Lower leg skin (tissue), 4 donors: ENCODE measurements at regions not wholly inside any gene's neighbourhood (a gene's known extent, or its start where the extent isn't known, plus 50 kb on each side); places are given as distances from the start of the nearest gene placed in this dataset.

Source experiments
- DNase-seq, 2 donors: peaks; one replicate each; pipeline ENCODE4 v3.0.0-alpha.2; 2019; ENCODE audit warnings: low spot score in 2 of 2
- H3K4me3 ChIP-seq: fragments of 200-600 bp; sonication (generic); 2 replicates; pipeline ENCODE4 v1.5.1; 2017; ENCODE audit warnings: mild to moderate bottlenecking, low read depth; ENCODE audit not compliant: poor library complexity, severe bottlenecking
- CTCF ChIP-seq, 3 donors: fragments of 450-650 bp; IDR thresholded peaks; one replicate each; pipeline ENCODE4 v1.5.1; 2016; ENCODE audit warnings: antibody characterized with exemption in 3 of 3, mild to moderate bottlenecking in 3 of 3, moderate library complexity in 2 of 3
- POLR2A ChIP-seq, 2 donors: fragments of 450-650 bp; IDR thresholded peaks; one replicate each; pipeline ENCODE4 v1.6.1; 2016 to 2017; ENCODE audit warnings: antibody characterized with exemption in 2 of 2, mild to moderate bottlenecking in 1 of 2, moderate library complexity in 1 of 2
- WGBS, 2 donors: methylation state at CpG; one replicate each; pipeline ENCODE4 v1.1.5; 2018; 5-methylcytosine and 5-hydroxymethylcytosine counted together
- intact Hi-C: fragments of 100-400 bp; cut with DNase I; formaldehyde crosslinking; loops from one replicate; pipeline ENCODE4 v1.15.0; 2023; ENCODE audit warnings: low total_unique reads

DNA sequence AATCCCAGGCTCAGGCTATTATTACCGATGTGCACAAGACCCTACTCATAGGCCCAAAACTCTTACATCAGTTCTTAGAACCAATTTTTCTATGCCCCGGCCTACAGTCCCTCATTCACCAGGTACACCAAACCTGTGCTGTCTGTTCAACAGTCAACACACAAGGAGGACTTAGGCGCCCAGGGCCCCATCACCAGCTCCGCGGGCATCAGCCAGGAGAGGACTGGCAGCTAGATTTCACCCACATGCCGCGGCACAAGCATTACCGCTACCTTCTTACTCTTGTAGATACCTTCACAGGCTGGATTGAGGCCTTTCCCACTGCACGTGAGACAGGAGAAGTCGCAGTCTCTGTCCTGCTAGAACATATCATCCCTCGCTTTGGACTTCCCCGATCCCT is 962.5 kb downstream of the RPA4 start:
- intact Hi-C loops, result no loop called here
- 95 to 97% methylated on average over 12 of the region's 12 CpGs for WGBS, 2 donors
- no peak for TF ChIP-seq POLR2A (IDR thresholded peaks at IDR 0.05)
- no peak for TF ChIP-seq CTCF (IDR thresholded peaks at IDR 0.05)

GRCh38 chrX:97846718-97847237 is 963.1 kb downstream of the RPA4 start:
- TF ChIP-seq POLR2A (IDR thresholded peaks at IDR 0.05) (no peak), CTCF (IDR thresholded peaks at IDR 0.05) (no peak)
- DNase-seq, result no peak
- WGBS, 2 donors, result 95 to 99% methylated on average over 25 of the region's 25 CpGs
- H3K4me3 ChIP-seq, result no peak overlapping the region
- intact Hi-C loops, result no loop called here

More for the DNA sequence above, 962.5 kb downstream of the RPA4 start:
- H3K4me3 ChIP-seq, result no peak overlapping the region
- no peak for DNase-seq

DNA sequence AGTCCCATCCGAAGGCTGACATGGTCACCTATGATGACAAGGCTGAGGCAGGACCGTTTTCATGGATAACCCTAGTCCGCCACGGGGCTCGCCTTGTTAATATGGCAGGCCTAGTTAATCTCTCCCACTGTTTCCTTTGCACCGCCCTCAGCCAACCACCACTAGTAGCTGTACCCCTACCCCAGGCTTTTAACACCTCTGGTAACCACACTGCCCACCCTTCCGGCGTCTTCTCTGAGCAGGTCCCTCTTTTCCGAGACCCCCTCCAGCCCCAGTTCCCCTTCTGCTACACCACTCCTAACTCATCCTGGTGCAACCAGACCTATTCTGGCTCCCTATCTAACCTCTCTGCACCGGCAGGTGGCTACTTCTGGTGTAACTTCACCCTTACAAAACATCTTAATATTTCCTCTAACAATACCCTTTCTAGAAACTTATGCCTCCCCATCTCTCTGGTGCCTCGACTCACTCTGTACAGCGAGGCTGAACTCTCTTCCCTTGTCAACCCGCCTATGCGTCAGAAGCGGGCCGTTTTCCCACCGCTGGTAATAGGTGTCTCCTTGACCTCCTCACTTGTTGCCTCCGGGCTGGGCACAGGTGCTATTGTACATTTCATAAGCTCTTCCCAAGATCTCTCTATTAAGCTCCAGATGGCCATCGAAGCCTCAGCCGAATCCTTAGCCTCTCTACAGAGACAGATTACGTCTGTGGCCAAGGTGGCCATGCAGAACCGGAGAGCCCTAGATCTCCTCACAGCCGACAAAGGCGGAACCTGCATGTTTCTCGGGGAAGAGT is 964.4 kb downstream of the RPA4 start:
- TF ChIP-seq CTCF (IDR thresholded peaks at IDR 0.05) (no peak), POLR2A (IDR thresholded peaks at IDR 0.05) (no peak)
- WGBS, 2 donors, result 90 to 93% methylated on average over 25 of the region's 25 CpGs
- intact Hi-C loops, result no loop called here
- no peak overlapping the region for H3K4me3 ChIP-seq
- no peak for DNase-seq

GRCh38 chrX:97849951-97850350 is 966.2 kb downstream of the RPA4 start:
- no peak for DNase-seq
- TF ChIP-seq CTCF (IDR thresholded peaks at IDR 0.05) (no peak), POLR2A (IDR thresholded peaks at IDR 0.05) (no peak)
- intact Hi-C loops, result no loop called here
- no peak overlapping the region for H3K4me3 ChIP-seq

DNA sequence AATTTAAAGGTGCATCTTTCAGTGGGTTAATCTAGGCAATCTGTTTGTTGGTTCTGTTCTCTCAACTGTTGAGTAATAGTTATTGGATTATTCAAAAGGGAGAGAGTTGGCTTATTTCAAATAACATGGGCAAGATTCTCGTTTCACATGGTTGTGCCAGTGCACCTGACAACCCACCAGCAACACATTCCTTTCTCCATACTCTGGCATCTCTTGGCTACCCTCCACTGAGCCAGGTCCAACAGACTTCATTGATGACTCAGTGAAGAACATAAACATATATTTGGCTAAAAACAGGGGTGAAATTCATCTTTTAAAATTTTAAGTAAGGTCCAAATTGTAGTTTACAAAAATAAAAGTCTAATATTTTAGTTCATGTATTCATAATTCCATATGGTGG is 967.2 kb downstream of the RPA4 start:
- TF ChIP-seq CTCF (IDR thresholded peaks at IDR 0.05) (no peak), POLR2A (IDR thresholded peaks at IDR 0.05) (no peak)
- 32 to 35% methylated on average over 1 of the region's 1 CpG for WGBS, 2 donors
- DNase-seq, result no peak
- no peak overlapping the region for H3K4me3 ChIP-seq
- intact Hi-C loops, result no loop called here

DNA sequence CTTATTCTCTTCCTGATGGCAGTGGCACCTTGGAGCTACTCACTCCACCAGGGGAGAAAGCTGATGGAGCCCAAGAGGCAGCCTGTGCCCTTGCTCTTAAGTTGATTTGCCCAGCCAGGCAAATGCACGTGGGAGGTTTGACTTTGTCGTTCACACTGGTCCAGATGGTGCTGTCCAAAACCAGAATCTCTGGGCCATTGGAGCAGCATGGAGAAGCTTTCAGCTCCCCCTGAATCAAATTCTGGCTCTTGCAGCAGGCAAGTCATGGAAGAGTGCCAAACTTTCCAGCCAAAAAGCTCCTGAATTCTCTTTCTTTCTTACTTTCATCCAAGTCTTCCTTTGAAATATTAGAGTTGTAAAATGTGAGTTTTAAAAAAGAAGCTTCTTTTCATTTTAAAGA is 970.4 kb downstream of the RPA4 start:
- TF ChIP-seq CTCF (IDR thresholded peaks at IDR 0.05), result no peak
- no peak for TF ChIP-seq POLR2A (IDR thresholded peaks at IDR 0.05)
- no peak overlapping the region for H3K4me3 ChIP-seq
- WGBS, 2 donors, result 37 to 53% methylated on average over 2 of the region's 2 CpGs
- DNase-seq, result no peak
- intact Hi-C loops, result no loop called here
